Hepatocyte (in vitro differentiated cells): ENCODE measurements at regions not wholly inside any gene's neighbourhood (a gene's known extent, or its start where the extent isn't known, plus 50 kb on each side); places are given as distances from the start of the nearest gene placed in this dataset.

Source experiments
- DNase-seq: peaks from one replicate; pipeline ENCODE4 v3.0.0-alpha.2; 2016; ENCODE audit warnings: low spot score
- H2AFZ ChIP-seq: fragments of 200-600 bp; sonication (generic); 2 replicates; pipeline ENCODE4 v1.6.0; 2016; ENCODE audit warnings: antibody characterized with exemption, mild to moderate bottlenecking
- H3K27ac ChIP-seq: fragments of 200-600 bp; sonication (generic); 2 replicates; pipeline ENCODE4 v1.5.1; 2016; ENCODE audit warnings: mild to moderate bottlenecking
- H3K27me3 ChIP-seq: fragments of 200-600 bp; sonication (generic); 2 replicates; pipeline ENCODE4 v1.6.1; 2016
- H3K36me3 ChIP-seq: fragments of 200-600 bp; sonication (generic); replicated peaks from 2 replicates; pipeline ENCODE4 v1.5.1; 2016; ENCODE audit warnings: low read depth; ENCODE audit not compliant: insufficient read depth
- H3K4me1 ChIP-seq: fragments of 200-600 bp; sonication (generic); 2 replicates; pipeline ENCODE4 v1.5.1; 2016; ENCODE audit warnings: mild to moderate bottlenecking, moderate library complexity; ENCODE audit not compliant: insufficient read depth
- H3K4me2 ChIP-seq: fragments of 200-600 bp; sonication (generic); 2 replicates; pipeline ENCODE4 v1.6.0; 2016
- H3K4me3 ChIP-seq: fragments of 200-600 bp; sonication (generic); 2 replicates; pipeline ENCODE4 v1.5.1; 2016; ENCODE audit warnings: mild to moderate bottlenecking
- H3K79me2 ChIP-seq: fragments of 200-600 bp; sonication (generic); 2 replicates; pipeline ENCODE4 v1.6.0; 2017; ENCODE audit warnings: mild to moderate bottlenecking
- H3K9me2 ChIP-seq: fragments of 200-600 bp; sonication (generic); replicated peaks from 2 replicates; pipeline ENCODE4 v1.6.0; 2017; ENCODE audit warnings: mild to moderate bottlenecking; ENCODE audit not compliant: insufficient read depth
- H3K9me3 ChIP-seq: fragments of 200-600 bp; sonication (generic); 2 replicates; pipeline ENCODE4 v1.5.1; 2016; ENCODE audit warnings: low read depth, mild to moderate bottlenecking
- H4K20me1 ChIP-seq: fragments of 200-600 bp; sonication (generic); 2 replicates; pipeline ENCODE4 v1.6.0; 2016; ENCODE audit warnings: mild to moderate bottlenecking; ENCODE audit not compliant: insufficient read depth, poor library complexity, severe bottlenecking
- CTCF ChIP-seq: fragments of 200-600 bp; sonication (generic); IDR thresholded peaks from 2 replicates; pipeline ENCODE4 v1.5.1; 2016; ENCODE audit warnings: antibody characterized with exemption, mild to moderate bottlenecking; ENCODE audit not compliant: poor library complexity
- EZH2 ChIP-seq: fragments of 200-600 bp; sonication (generic); IDR thresholded peaks from 2 replicates; pipeline ENCODE4 v1.6.1; 2016; ENCODE audit warnings: antibody characterized with exemption, mild to moderate bottlenecking, borderline replicate concordance
- EZH2phosphoT487 ChIP-seq: fragments of 200-600 bp; sonication (generic); IDR thresholded peaks from one replicate; pipeline ENCODE4 v1.6.1; 2018; ENCODE audit warnings: antibody characterized with exemption, mild to moderate bottlenecking, low read depth, moderate library complexity; ENCODE audit not compliant: unreplicated experiment, severe bottlenecking
- WGBS: methylation state at CpG from one replicate; pipeline ENCODE4 v1.1.6; 2016; ENCODE audit warnings: low lambda C conversion rate; ENCODE audit errors: missing lambda C conversion rate; 5-methylcytosine and 5-hydroxymethylcytosine counted together

GRCh38 chr22:34159491-34159890, 239.2 kb upstream of the LARGE1 start:
- no peak overlapping the region for H2AFZ ChIP-seq
- H3K79me2 ChIP-seq = no peaks in the 10 kb centered on the region
- TF ChIP-seq CTCF (no peak), EZH2phosphoT487 (no peak), EZH2 (no peak)
- no peak overlapping the region for H3K4me3 ChIP-seq
- no peaks in the 10 kb centered on the region for H3K4me1 ChIP-seq
- H3K9me3 ChIP-seq = no peaks in the 10 kb centered on the region
- H3K36me3 ChIP-seq = no peaks in the 10 kb centered on the region
- no peak overlapping the region for H3K4me2 ChIP-seq
- DNase-seq = no peak
- WGBS = 87% methylated on average over 8 of the region's 8 CpGs
- H3K27me3 ChIP-seq = peaks cover 20% of the 10 kb centered on the region
- no peaks in the 10 kb centered on the region for H3K9me2 ChIP-seq
- no peaks in the 10 kb centered on the region for H4K20me1 ChIP-seq
- H3K27ac ChIP-seq = no peak overlapping the region

- TF ChIP-seq CTCF (no peak), EZH2 (no peak), EZH2phosphoT487 (no peak)
- no peak for DNase-seq
- 28% methylated on average over 4 of the region's 4 CpGs for WGBS
- Histone ChIP-seq H2AFZ (no peak overlapping the region), H3K27ac (no peak overlapping the region), H3K79me2 (no peaks in the 10 kb centered on the region), H3K4me2 (no peak overlapping the region), H3K4me3 (no peak overlapping the region), H3K9me2 (no peaks in the 10 kb centered on the region), H3K4me1 (no peaks in the 10 kb centered on the region), H3K27me3 (peaks cover 24% of the 10 kb centered on the region), H3K9me3 (no peaks in the 10 kb centered on the region), H3K36me3 (no peaks in the 10 kb centered on the region), H4K20me1 (no peaks in the 10 kb centered on the region)
Observed at GRCh38 chr22:34160141-34160783, 240.0 kb upstream of the LARGE1 start.

- H3K27ac ChIP-seq = no peak overlapping the region
- no peak overlapping the region for H3K4me2 ChIP-seq
- no peak overlapping the region for H3K4me3 ChIP-seq
- H3K36me3 ChIP-seq = no peaks in the 10 kb centered on the region
- H3K4me1 ChIP-seq = no peaks in the 10 kb centered on the region
- no peak for TF ChIP-seq CTCF
- no peak for TF ChIP-seq EZH2
- TF ChIP-seq EZH2phosphoT487 = no peak
- DNase-seq = no peak
- H3K27me3 ChIP-seq = peaks cover 24% of the 10 kb centered on the region
- H3K9me3 ChIP-seq = no peaks in the 10 kb centered on the region
- H2AFZ ChIP-seq = no peak overlapping the region
- H3K79me2 ChIP-seq = no peaks in the 10 kb centered on the region
- 42% methylated on average over 9 of the region's 9 CpGs for WGBS
- no peaks in the 10 kb centered on the region for H4K20me1 ChIP-seq
- no peaks in the 10 kb centered on the region for H3K9me2 ChIP-seq
Observed at GRCh38 chr22:34161431-34162123, 241.3 kb upstream of the LARGE1 start.
